ENCODE measurements at regions not wholly inside any gene's neighbourhood (a gene's known extent, or its start where the extent isn't known, plus 50 kb on each side); places are given as distances from the start of the nearest gene placed in this dataset.

DNA sequence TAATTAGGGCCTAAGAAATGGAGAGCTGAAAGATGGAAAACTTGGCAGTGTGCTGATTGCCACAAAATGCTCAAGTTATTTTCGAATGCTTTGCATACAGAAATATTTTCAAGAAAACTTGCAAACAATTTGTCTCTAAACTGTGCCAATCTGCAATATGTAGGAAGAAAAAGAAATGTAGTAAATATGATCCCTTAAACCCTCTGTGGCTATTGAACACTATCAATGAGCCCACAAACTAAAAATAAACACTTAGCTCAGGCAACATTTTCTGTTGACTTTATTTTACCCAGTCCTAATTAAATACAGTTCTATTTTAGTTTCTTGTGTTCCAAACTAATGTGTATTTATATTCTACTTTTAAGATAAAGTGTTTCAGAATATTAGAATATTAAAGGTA, 342.1 kb downstream of the SEMA3D start:
- no peaks in the 10 kb centered on the region for H4K20me1 ChIP-seq (ENCODE audit: low read length)
- no peaks in the 10 kb centered on the region for H3K79me2 ChIP-seq (ENCODE audit: low read length)
- intact Hi-C loops (cut with micrococcal nuclease) = no loop called here
- no peaks in the 10 kb centered on the region for H3K4me1 ChIP-seq (ENCODE audit: insufficient read depth, low read length)
- H3K9ac ChIP-seq (ENCODE audit: low read length) = no peak overlapping the region
- ATAC-seq (no peak), DNase-seq (no peak)
- CTCF ChIA-PET = no interaction called here
- no peaks in the 10 kb centered on the region for H3K9me2 ChIP-seq (replicated peaks; ENCODE audit: low read length)
- TF ChIP-seq CTCF (conservative IDR thresholded peaks at IDR 0.05; ENCODE audit: low read depth, low read length) (no peak), EZH2 (IDR thresholded peaks at IDR 0.05; ENCODE audit: low read length, unreplicated experiment) (no peak)
- no TSS peak for BruUV-seq (replicated peaks)
- H3K4me2 ChIP-seq (ENCODE audit: low read length) = no peak overlapping the region
- no peak overlapping the region for H3K27ac ChIP-seq (ENCODE audit: low read length)
- no peaks in the 10 kb centered on the region for H3F3A ChIP-seq (ENCODE audit: low read length, unreplicated experiment)
- POLR2A ChIA-PET (ENCODE audit: unreplicated experiment) = no interaction called here
- no peak overlapping the region for H3K4me3 ChIP-seq (ENCODE audit: low read length)
- no peaks in the 10 kb centered on the region for H3K9me3 ChIP-seq (ENCODE audit: low read length)
- no peaks in the 10 kb centered on the region for H3K36me3 ChIP-seq (ENCODE audit: low read depth, low read length)
- no peaks in the 10 kb centered on the region for H3K27me3 ChIP-seq (ENCODE audit: low read length)
- no peak overlapping the region for H2AFZ ChIP-seq (ENCODE audit: low read length)

DNA sequence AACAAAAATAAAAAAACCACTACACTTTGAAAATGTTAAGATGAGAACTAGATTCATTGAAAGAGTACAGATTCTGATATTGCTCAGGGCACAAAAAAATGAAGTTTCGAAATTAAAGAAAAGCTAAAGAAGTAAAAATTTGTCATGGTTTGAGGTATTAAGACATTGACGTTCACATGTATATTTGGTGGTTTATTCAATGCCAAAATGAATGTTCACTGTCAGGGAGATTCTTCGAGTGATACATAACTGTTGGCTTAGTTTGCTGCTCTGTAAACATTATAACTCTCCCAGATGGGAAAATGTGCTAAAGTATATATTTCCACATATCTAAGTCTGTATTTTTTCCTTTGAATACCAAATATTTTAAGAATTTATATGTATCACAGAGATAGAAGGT, 345.0 kb downstream of the SEMA3D start:
- ChIA-PET CTCF (no interaction called here), POLR2A (ENCODE audit: unreplicated experiment) (no interaction called here)
- no peak overlapping the region for H2AFZ ChIP-seq (ENCODE audit: low read length)
- no peaks in the 10 kb centered on the region for H3K79me2 ChIP-seq (ENCODE audit: low read length)
- no peaks in the 10 kb centered on the region for H4K20me1 ChIP-seq (ENCODE audit: low read length)
- no peaks in the 10 kb centered on the region for H3K27me3 ChIP-seq (ENCODE audit: low read length)
- no peak for ATAC-seq
- no peak for TF ChIP-seq EZH2phosphoT487 (IDR thresholded peaks at IDR 0.05; ENCODE audit: borderline replicate concordance, low read length)
- no peak for TF ChIP-seq EZH2 (IDR thresholded peaks at IDR 0.05; ENCODE audit: low read length, unreplicated experiment)
- no peak for TF ChIP-seq CTCF (conservative IDR thresholded peaks at IDR 0.05; ENCODE audit: low read depth, low read length)
- no peak for DNase-seq
- intact Hi-C loops (cut with micrococcal nuclease) = no loop called here
- H3K27ac ChIP-seq (ENCODE audit: low read length) = no peak overlapping the region
- H3K9me2 ChIP-seq (replicated peaks; ENCODE audit: low read length) = no peaks in the 10 kb centered on the region
- no peak overlapping the region for H3K9ac ChIP-seq (ENCODE audit: low read length)
- no peaks in the 10 kb centered on the region for H3K4me1 ChIP-seq (ENCODE audit: insufficient read depth, low read length)
- no peaks in the 10 kb centered on the region for H3K36me3 ChIP-seq (ENCODE audit: low read depth, low read length)
- no peaks in the 10 kb centered on the region for H3K9me3 ChIP-seq (ENCODE audit: low read length)
- H3F3A ChIP-seq (ENCODE audit: low read length, unreplicated experiment) = no peaks in the 10 kb centered on the region
- H3K4me2 ChIP-seq (ENCODE audit: low read length) = no peak overlapping the region
- no peak overlapping the region for H3K4me3 ChIP-seq (ENCODE audit: low read length)
- no TSS peak for BruUV-seq (replicated peaks)

GRCh38 chr7:84838857-84839256, 348.0 kb downstream of the SEMA3D start:
- H3K4me3 ChIP-seq (ENCODE audit: low read length) = no peak overlapping the region
- ChIA-PET POLR2A (ENCODE audit: unreplicated experiment) (no interaction called here), CTCF (no interaction called here)
- no peak overlapping the region for H3K9ac ChIP-seq (ENCODE audit: low read length)
- H3K9me2 ChIP-seq (replicated peaks; ENCODE audit: low read length) = no peaks in the 10 kb centered on the region
- H3K36me3 ChIP-seq (ENCODE audit: low read depth, low read length) = no peaks in the 10 kb centered on the region
- H3K27ac ChIP-seq (ENCODE audit: low read length) = no peak overlapping the region
- H2AFZ ChIP-seq (ENCODE audit: low read length) = no peak overlapping the region
- BruUV-seq (replicated peaks) = no TSS peak
- H3K9me3 ChIP-seq (ENCODE audit: low read length) = no peaks in the 10 kb centered on the region
- TF ChIP-seq CTCF (conservative IDR thresholded peaks at IDR 0.05; ENCODE audit: low read depth, low read length) = no peak
- TF ChIP-seq EZH2 (IDR thresholded peaks at IDR 0.05; ENCODE audit: low read length, unreplicated experiment) = no peak
- TF ChIP-seq EZH2phosphoT487 (IDR thresholded peaks at IDR 0.05; ENCODE audit: borderline replicate concordance, low read length) = no peak
- no peak overlapping the region for H3K4me2 ChIP-seq (ENCODE audit: low read length)
- DNase-seq (no peak), ATAC-seq (no peak)
- H3K4me1 ChIP-seq (ENCODE audit: insufficient read depth, low read length) = no peaks in the 10 kb centered on the region
- H3F3A ChIP-seq (ENCODE audit: low read length, unreplicated experiment) = no peaks in the 10 kb centered on the region
- intact Hi-C loops (cut with micrococcal nuclease) = no loop called here
- no peaks in the 10 kb centered on the region for H3K79me2 ChIP-seq (ENCODE audit: low read length)
- H4K20me1 ChIP-seq (ENCODE audit: low read length) = no peaks in the 10 kb centered on the region
- H3K27me3 ChIP-seq (ENCODE audit: low read length) = no peaks in the 10 kb centered on the region

All from PC-3 (cell line).